Mucosa of gallbladder (tissue), 1 donor: ENCODE measurements at regions not wholly inside any gene's neighbourhood (a gene's known extent, or its start where the extent isn't known, plus 50 kb on each side); places are given as distances from the start of the nearest gene placed in this dataset.
"Not testable (repeated sequence)": the region's sequence is repeated elsewhere in the genome, so short reads cannot be mapped to it uniquely, and the experiment has no call there.

Source experiments
- DNase-seq: peaks from one replicate; pipeline ENCODE4 v3.0.0-alpha.2; 2020; ENCODE audit warnings: low spot score
- donor health status: DM: no; HTN: no; CAD: no.

GRCh38 chr10:86579883-86580520 lies 58.4 kb upstream of the WAPL start:
- DNase-seq, result no peak

GRCh38 chr10:86580521-86580891 lies 58.9 kb upstream of the WAPL start:
- no peak for DNase-seq

- no peak for DNase-seq
These were observed 62.4 kb upstream of the WAPL start for GRCh38 chr10:86583983-86584382.

DNA sequence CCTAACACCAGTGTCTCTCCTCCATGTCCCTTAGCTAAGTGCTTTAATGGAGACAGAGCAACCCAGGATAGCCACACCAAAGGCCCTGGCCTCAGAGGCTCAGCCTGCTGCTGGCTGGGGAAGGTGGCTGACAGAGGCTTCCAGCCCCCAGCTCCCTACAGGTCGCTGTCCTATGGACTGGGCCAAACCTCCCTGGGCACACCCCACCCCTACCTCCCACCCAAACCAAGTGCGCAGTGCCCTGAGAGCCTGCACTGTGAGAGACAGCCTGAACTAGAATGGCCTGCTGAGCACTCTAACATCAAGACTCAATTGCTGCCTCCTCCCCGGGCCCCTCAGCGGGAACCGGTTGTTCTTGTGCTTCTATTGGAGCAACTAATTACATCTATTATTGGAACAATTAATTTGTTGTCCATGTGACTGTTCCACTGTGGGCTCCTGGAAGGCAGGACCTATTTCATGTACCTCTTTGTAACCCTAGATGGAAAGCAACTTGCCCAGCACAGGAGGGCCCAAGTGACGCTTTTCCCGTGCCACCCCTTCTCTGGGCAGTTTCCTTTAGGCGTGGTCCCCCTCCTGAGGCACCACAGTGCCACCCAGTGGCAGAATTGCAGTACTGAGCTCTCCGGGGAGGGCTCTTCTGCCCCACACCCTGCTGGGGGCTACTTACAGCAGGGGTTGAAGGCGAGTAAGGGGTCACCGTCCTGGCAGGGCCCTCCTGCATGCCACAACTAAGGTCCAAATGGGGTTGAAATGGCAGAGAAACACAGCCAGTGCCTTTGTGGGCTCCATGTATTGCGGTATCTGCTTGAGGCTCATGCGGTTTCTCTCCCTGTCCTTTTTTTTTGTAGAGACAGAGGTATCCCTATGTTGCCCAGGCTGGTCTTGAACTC lies 63.7 kb upstream of the WAPL start:
- DNase-seq, result peak; percentile 60

DNA sequence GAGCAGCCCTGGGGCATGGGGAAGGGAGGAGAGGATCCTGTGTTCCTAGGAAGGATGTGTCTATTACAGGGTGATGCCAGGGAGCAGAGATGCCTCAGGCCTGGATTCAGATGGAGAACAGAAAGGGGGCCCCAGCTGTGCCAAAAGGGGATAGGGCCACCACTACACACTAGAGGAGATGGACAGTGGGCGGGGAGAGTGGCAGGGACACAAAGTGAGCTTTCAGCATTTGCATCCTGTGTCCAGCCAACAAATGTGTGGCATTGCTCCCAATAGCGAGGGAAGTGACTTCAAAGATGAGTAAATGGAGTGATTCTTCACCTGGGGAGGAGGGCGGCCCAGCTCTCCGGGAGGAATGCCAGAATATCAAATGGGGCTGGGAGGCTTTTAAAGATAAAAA lies 64.9 kb upstream of the WAPL start:
- DNase-seq, result no peak

- not testable (repeated sequence) for DNase-seq
These were observed 65.6 kb upstream of the OPN4 start for GRCh38 chr10:86588781-86589180.

DNA sequence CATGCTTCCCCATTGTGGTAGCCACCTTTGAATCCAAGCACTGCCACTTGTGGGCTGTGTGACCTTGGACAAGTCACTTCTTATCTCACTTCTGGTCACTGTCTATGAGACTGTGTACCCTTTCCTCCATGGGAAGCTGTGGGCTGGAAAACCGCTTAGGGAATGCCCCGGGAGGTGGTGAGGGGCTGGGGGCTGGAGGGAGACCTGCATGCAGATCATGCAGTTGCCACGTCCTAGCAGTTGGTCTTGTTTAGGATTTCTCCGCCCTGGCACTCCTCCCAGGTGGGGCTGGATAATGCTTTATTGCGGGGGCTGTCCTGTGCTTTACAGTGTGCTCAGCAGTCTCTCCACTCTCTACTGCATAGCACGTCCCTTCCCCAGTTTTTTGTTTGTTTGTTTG lies 62.9 kb upstream of the OPN4 start:
- no peak for DNase-seq

DNA sequence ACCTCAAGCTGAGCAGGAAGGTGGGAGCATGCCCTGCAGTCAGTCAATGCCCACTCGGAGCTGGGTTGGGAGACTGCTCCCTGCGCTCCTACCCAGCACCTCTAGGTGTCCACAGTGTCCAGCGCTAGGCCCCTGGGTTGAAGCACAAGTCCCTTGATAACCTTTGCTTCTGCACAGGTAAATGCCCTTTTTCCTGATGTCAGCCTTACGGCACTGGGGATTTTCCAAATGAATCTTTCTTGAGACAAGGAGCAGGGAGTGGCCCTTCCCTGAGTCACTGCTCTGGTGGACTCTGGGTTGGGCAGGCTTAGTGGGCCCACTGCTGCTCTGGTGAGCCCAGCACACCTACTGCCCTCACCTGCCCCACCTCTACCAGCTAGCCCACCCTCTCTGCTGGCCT lies 61.9 kb upstream of the OPN4 start:
- DNase-seq, result no peak

- no peak for DNase-seq
These were observed 59.8 kb upstream of the OPN4 start for GRCh38 chr10:86594535-86594934.

- no peak for DNase-seq
These were observed 58.9 kb upstream of the OPN4 start for GRCh38 chr10:86595496-86595895.

GRCh38 chr10:86596266-86596665 lies 58.1 kb upstream of the OPN4 start:
- no peak for DNase-seq

DNA sequence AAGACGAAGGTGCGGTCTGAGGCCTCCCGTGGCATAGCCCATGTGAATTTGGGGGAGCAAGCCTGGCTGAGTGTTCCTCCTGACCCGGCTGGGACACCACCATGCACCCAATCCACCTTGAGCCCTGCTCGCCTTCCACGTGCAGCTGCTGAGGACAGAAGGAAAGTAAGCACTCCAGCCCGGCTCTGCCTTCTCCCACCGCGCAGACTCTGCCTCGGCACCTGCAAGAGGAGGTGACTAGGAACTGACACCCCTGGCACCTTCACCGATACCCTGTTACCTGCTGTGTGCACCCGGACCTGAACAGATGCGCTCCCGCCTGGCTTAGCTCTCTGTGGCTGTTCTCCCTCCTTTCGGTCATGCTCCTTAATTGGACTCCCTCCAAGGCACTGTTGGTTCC lies 57.0 kb upstream of the OPN4 start:
- no peak for DNase-seq

DNA sequence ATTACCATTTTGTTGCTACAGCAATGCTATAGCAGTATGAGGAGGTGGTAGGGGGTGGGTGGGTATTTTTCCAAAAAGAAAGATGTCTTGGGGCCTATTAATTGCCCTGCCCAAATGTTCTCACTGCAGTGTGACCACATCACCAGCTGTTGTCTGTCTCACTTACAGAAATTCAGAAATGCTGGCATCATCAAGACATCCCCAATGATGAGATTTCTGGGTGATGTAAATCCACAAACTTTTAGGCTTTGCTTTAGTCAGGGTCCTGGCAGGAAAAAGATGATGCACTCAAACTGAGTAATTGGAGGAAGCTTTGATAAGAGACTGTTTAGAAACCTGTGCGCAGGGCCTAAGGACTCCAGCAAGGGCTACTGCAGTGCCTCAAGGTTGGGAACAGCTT lies 56.2 kb upstream of the OPN4 start:
- no peak for DNase-seq

DNA sequence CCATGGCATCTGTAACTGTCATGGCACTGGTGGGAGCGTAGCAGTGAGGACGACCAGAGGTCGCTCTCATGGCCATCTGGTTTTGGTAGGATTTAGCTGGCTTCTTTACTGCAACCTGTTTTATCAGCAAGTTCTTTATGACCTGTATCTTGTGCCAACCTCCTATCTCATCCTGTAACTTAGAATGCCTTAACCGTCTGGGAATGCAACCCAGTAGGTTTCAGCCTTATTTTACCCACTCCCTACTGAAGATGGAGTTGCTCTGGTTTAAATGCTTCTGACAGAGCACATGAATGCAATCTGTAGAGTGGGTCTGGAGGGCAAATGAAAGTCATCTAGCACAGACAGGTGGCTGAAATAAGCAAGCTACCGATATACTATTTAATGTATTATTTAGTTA lies 55.3 kb upstream of the OPN4 start:
- no peak for DNase-seq

GRCh38 chr10:86599729-86600128 lies 54.6 kb upstream of the OPN4 start:
- DNase-seq, result no peak

- DNase-seq, result no peak
These were observed 54.1 kb upstream of the OPN4 start for GRCh38 chr10:86600296-86600695.

- DNase-seq, result no peak
These were observed 52.3 kb upstream of the OPN4 start for GRCh38 chr10:86601956-86602602.

DNA sequence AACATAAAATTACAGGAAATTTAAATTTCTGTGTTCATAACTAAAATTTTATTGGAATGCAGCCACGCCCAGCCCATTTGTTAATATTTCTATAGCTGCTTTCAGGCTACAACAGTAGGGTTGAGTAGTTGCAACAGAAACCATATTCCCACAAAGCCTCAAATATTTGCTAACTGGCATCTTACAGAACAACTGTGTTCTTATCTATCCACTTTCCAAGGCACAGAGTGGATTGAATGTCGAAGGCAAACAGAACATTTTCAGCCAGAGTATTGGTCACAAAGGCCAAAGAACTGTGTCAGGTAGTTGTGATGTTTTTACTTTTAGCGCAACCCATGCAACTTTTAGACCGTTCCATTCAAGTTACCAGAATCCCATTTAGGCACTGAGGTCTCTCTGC lies 51.1 kb upstream of the OPN4 start:
- DNase-seq, result no peak
